Sigmoid colon (tissue), 6 donors: ENCODE measurements at regions not wholly inside any gene's neighbourhood (a gene's known extent, or its start where the extent isn't known, plus 50 kb on each side); places are given as distances from the start of the nearest gene placed in this dataset.
"Not testable (repeated sequence)": the region's sequence is repeated elsewhere in the genome, so short reads cannot be mapped to it uniquely, and the experiment has no call there.

ENCODE experiments used
- DNase-seq: peaks from one replicate; pipeline ENCODE4 v3.0.0-alpha.2; 2019
- H3K27ac ChIP-seq, 4 donors: fragments of 200-600 bp; sonication (generic); one replicate each; pipeline ENCODE4 v1.5.1; 2016 to 2019; ENCODE audit warnings: mild to moderate bottlenecking in 1 of 4
- H3K27me3 ChIP-seq, 3 donors: fragments of 200-600 bp; sonication (generic); one replicate each; pipeline ENCODE4 v1.5.1; 2019; ENCODE audit warnings: mild to moderate bottlenecking in 1 of 3
- H3K36me3 ChIP-seq, 4 donors: fragments of 200-600 bp; sonication (generic); one replicate each; pipeline ENCODE4 v1.5.1; 2016 to 2019
- H3K4me1 ChIP-seq, 4 donors: fragments of 200-600 bp; sonication (generic); one replicate each; pipeline ENCODE4 v1.5.1; 2017 to 2019
- H3K4me3 ChIP-seq, 4 donors: fragments of 200-600 bp; sonication (generic); one replicate each; pipeline ENCODE4 v1.5.1; 2017 to 2019; ENCODE audit warnings: mild to moderate bottlenecking in 2 of 4, moderate library complexity in 1 of 4
- H3K9me3 ChIP-seq, 4 donors: fragments of 200-600 bp in 3 of 4; sonication (generic) in 3 of 4; one replicate each; pipeline versions ENCODE4 v1.5.1 to v1.6.1; 2013 to 2019
- EP300 ChIP-seq, 4 donors: sonication (generic); formaldehyde crosslinking; IDR thresholded peaks; one replicate each; pipeline ENCODE4 v1.6.1; 2017; ENCODE audit warnings: antibody characterized with exemption in 4 of 4
- POLR2A ChIP-seq, 2 donors: fragments of 450-650 bp; IDR thresholded peaks; one replicate each; pipeline ENCODE4 v1.6.1; 2016; ENCODE audit warnings: antibody characterized with exemption in 2 of 2, mild to moderate bottlenecking in 2 of 2, moderate library complexity in 2 of 2
- POLR2AphosphoS5 ChIP-seq, 4 donors: sonication (generic); formaldehyde crosslinking; IDR thresholded peaks; one replicate each; pipeline ENCODE4 v1.6.1; 2017; ENCODE audit warnings: antibody characterized with exemption in 4 of 4
- WGBS, 2 donors: extraction: QIAGEN DNeasy Blood & Tissue Kit; methylation state at CpG; one replicate each; pipeline ENCODE4 v1.1.7; 2013; 5-methylcytosine and 5-hydroxymethylcytosine counted together
- intact Hi-C: fragments of 100-400 bp; cut with DNase I; formaldehyde crosslinking; loops from one replicate; pipeline ENCODE4 v1.15.1; 2023
- TF ChIP-seq, protein P1 (sequence below), 4 experiments: fragments of 450-650 bp in 3 of 4; fragments of 200-600 bp in 1 of 4; IDR thresholded peaks; one replicate each; pipeline ENCODE4 v1.5.1; 2016 to 2019; ENCODE audit warnings: antibody characterized with exemption in 4 of 4, mild to moderate bottlenecking in 3 of 4, moderate library complexity in 2 of 4
- donor health status: healthy with polysubstance abuse.
- donor health status: healthy.

DNA sequence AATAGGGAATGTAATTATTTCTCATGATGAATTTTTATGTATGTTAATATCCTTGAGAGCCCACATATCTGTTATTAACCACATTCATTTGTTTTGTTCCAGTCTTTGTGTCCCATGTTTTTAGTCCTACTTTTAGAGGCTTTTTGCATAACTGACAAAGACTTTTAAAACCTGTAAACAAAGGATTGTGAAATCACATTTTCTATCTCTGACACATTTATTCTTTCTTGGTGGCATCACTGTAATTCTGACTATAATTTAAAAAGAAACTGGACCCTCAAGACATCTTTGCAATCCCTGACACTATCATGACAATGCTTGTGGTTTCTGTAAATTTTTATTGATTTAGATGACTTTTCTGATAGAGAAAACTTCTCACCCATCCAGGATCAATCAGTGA is 313.1 kb downstream of the SIPA1L2 start:
- H3K27me3 ChIP-seq: no peaks in the 10 kb centered on the region
- H3K4me3 ChIP-seq: no peak overlapping the region
- DNase-seq: no peak
- peaks cover 0 to 17% (median 13%) of the 10 kb centered on the region in 4 donors for H3K4me1 ChIP-seq
- H3K27ac ChIP-seq: peak overlapping the region in 1 of 4 donors; percentile 18
- intact Hi-C loops: no loop called here
- no peaks in the 10 kb centered on the region for H3K36me3 ChIP-seq
- TF ChIP-seq EP300 (IDR thresholded peaks at IDR 0.05) (no peak), POLR2AphosphoS5 (IDR thresholded peaks at IDR 0.05) (no peak), POLR2A (IDR thresholded peaks at IDR 0.05) (no peak)
- TF ChIP-seq, protein P1, sequence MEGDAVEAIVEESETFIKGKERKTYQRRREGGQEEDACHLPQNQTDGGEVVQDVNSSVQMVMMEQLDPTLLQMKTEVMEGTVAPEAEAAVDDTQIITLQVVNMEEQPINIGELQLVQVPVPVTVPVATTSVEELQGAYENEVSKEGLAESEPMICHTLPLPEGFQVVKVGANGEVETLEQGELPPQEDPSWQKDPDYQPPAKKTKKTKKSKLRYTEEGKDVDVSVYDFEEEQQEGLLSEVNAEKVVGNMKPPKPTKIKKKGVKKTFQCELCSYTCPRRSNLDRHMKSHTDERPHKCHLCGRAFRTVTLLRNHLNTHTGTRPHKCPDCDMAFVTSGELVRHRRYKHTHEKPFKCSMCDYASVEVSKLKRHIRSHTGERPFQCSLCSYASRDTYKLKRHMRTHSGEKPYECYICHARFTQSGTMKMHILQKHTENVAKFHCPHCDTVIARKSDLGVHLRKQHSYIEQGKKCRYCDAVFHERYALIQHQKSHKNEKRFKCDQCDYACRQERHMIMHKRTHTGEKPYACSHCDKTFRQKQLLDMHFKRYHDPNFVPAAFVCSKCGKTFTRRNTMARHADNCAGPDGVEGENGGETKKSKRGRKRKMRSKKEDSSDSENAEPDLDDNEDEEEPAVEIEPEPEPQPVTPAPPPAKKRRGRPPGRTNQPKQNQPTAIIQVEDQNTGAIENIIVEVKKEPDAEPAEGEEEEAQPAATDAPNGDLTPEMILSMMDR (IDR thresholded peaks at IDR 0.05): no peak
- no peaks in the 10 kb centered on the region for H3K9me3 ChIP-seq

DNA sequence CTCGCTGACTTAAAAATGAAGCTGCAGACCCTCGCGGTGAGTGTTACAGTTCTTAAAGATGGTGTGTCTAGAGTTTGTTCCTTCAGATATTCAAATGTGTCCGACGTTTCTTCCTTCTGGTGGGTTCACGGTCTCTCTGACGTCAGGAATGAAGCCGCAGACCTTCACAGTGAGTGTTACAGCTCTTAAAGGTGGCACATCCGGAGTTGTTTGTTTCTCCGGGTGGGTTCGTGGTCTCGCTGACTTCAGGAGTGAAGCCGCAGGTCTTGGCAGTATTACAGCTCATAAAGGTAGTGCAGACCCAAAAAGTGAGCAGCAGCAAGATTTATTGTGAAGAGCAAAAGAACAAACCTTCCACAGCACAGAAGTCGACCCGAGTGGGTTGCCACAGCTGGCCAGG is 316.1 kb downstream of the SIPA1L2 start:
- intact Hi-C loops: not testable (repeated sequence)

DNA sequence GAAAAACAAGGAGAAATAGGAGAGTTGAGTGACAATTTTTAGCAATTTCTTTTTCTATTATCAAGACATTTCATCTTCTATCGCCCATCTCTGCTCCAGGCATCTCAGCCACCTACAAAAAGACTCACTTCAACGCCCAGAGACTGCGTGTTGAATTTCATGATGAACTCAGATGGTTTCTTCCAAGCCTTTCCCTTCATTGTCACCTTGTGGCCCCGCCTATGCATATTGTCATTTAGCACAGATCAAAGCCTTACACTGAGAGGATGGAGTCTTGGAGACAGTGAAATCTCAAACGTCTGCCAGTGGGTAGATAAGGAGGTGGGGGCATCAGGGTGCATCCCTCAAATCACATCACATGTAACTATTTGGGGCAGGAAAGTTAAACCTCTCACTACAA is 319.4 kb downstream of the SIPA1L2 start:
- intact Hi-C loops: no loop called here
- peaks cover 0 to 13% (median 4%) of the 10 kb centered on the region in 4 donors for H3K4me1 ChIP-seq
- WGBS, 2 donors: 70 to 72% methylated on average over 5 of the region's 5 CpGs

More for the DNA sequence above, 316.1 kb downstream of the SIPA1L2 start:
- not testable (repeated sequence) for H3K27me3 ChIP-seq, H3K4me1 ChIP-seq, H3K4me3 ChIP-seq, H3K27ac ChIP-seq, DNase-seq, H3K9me3 ChIP-seq, H3K36me3 ChIP-seq
- WGBS, 2 donors: 89 to 96% methylated on average over 15 of the region's 15 CpGs

DNA sequence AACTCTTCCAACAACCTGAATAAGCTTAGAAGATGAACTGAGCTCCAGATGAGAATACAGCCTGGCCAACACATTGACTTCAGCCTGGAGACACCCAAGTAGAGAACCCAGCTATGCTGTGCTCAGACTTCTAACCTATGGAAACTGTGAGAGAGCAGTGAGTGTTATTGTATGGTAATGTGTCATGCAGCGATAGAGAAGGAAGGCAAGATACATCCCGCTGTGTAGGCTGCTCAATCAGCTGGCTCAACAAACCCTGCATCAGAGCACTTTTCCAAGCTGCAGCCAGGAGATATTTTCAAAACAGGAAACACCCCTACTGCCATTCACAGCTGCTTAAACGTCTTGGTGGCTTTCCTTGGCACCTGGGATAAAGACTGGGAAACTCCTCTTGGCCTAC is 321.3 kb downstream of the SIPA1L2 start:
- no peak for DNase-seq
- Histone ChIP-seq H3K4me3 (no peak overlapping the region), H3K36me3 (no peaks in the 10 kb centered on the region), H3K4me1 (peaks cover 0 to 13% (median 4%) of the 10 kb centered on the region in 4 donors), H3K27me3 (no peaks in the 10 kb centered on the region), H3K27ac (no peak overlapping the region), H3K9me3 (peaks cover 0 to 2% (median 0%) of the 10 kb centered on the region in 4 donors)
- intact Hi-C loops: no loop called here
- TF ChIP-seq EP300 (IDR thresholded peaks at IDR 0.05) (no peak), POLR2A (IDR thresholded peaks at IDR 0.05) (no peak), POLR2AphosphoS5 (IDR thresholded peaks at IDR 0.05) (no peak)
- TF ChIP-seq, protein P1 (IDR thresholded peaks at IDR 0.05): no peak
- 68% methylated on average over 3 of the region's 3 CpGs for WGBS, 2 donors

More for the DNA sequence above, 319.4 kb downstream of the SIPA1L2 start:
- H3K4me3 ChIP-seq: no peak overlapping the region
- no peaks in the 10 kb centered on the region for H3K27me3 ChIP-seq
- no peak for TF ChIP-seq POLR2AphosphoS5 (IDR thresholded peaks at IDR 0.05)
- TF ChIP-seq, protein P1 (IDR thresholded peaks at IDR 0.05): no peak
- no peak for TF ChIP-seq EP300 (IDR thresholded peaks at IDR 0.05)
- no peak for TF ChIP-seq POLR2A (IDR thresholded peaks at IDR 0.05)
- H3K36me3 ChIP-seq: no peaks in the 10 kb centered on the region
- H3K27ac ChIP-seq: no peak overlapping the region
- H3K9me3 ChIP-seq: peaks cover 0 to 2% (median 0%) of the 10 kb centered on the region in 4 donors
- DNase-seq: no peak

DNA sequence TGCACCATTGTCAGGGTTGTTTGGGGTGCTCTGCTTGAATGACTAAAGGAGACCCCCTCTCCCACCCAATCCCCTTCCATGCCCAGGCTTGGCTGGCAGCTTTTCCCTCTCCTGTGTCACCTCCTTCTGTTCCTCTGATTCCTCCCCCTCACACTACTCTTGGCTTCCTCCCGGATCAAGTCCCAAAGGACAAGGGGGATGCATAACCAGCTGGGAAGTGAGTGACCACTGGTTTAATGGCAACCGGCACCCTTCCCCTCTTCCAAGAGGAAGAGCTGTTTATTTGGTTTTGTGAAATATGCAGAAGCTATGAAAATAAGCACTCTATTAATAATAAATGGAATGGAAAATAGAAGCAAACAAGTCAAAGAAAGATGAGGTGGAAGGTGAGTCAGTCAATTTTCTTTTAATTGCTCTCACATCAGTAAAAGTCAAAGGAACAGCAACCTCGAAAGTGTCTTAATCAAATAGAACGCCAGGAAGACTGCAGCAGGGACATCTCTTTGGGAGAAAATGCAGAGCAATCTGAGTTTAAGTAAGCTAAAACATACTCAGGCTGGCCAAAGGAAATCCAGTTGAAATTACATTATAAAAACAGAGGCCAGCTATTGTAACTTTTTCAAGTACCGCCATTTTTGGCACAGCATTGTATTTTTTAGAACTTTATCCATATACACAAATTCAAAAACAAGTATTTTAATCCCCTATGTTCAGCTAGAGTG is 322.5 kb downstream of the SIPA1L2 start:
- intact Hi-C loops: no loop called here
- peak overlapping the region in 3 of 4 donors; percentile 29 to 59 (median 58) for H3K27ac ChIP-seq
- no peaks in the 10 kb centered on the region for H3K36me3 ChIP-seq
- WGBS, 2 donors: 71 to 85% methylated on average over 5 of the region's 5 CpGs
- H3K9me3 ChIP-seq: peaks cover 0 to 2% (median 0%) of the 10 kb centered on the region in 4 donors
- no peak overlapping the region for H3K4me3 ChIP-seq
- peak; percentile 70 for DNase-seq
- TF ChIP-seq EP300 (IDR thresholded peaks at IDR 0.05) (no peak), POLR2AphosphoS5 (IDR thresholded peaks at IDR 0.05) (peak in 3 of 4 donors; percentile 13 to 51 (median 20)), POLR2A (IDR thresholded peaks at IDR 0.05) (no peak)
- TF ChIP-seq, protein P1 (IDR thresholded peaks at IDR 0.05): no peak
- no peaks in the 10 kb centered on the region for H3K27me3 ChIP-seq
- peaks cover 0 to 13% (median 4%) of the 10 kb centered on the region in 4 donors for H3K4me1 ChIP-seq
